ENCODE measurements at regions not wholly inside any gene's neighbourhood (a gene's known extent, or its start where the extent isn't known, plus 50 kb on each side); places are given as distances from the start of the nearest gene placed in this dataset.

GRCh38 chr11:42593441-42593840 is 718.4 kb upstream of the API5 start:
- no peak for DNase-seq (ENCODE audit: low spot score)

DNA sequence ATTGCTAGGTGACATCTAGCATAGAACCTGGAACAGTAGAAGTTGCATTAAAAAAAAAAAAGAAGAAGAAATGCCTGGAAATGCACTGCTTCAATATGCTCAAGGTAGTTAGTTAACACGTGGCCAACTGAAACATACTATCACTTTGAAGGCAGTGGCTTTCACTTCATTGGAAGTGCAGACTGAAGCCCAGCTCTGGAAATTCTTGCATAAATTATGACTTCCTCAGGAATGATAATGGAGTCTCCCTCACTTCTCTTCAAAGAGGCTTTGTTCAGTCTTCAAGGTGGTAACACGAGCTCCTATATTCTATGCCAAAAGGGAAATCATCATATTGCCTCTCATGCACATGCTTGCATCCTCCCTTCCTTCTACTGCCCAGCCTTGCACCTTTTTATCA is 715.9 kb upstream of the API5 start:
- no peak for DNase-seq (ENCODE audit: low spot score)

- no peak for DNase-seq (ENCODE audit: low spot score)
Observed at GRCh38 chr11:42596576-42597145, 715.1 kb upstream of the API5 start.

GRCh38 chr11:42598341-42598740 is 713.5 kb upstream of the API5 start:
- no peak for DNase-seq (ENCODE audit: low spot score)

GRCh38 chr11:42620796-42621195 is 691.0 kb upstream of the API5 start:
- no peak for DNase-seq (ENCODE audit: low spot score)

DNA sequence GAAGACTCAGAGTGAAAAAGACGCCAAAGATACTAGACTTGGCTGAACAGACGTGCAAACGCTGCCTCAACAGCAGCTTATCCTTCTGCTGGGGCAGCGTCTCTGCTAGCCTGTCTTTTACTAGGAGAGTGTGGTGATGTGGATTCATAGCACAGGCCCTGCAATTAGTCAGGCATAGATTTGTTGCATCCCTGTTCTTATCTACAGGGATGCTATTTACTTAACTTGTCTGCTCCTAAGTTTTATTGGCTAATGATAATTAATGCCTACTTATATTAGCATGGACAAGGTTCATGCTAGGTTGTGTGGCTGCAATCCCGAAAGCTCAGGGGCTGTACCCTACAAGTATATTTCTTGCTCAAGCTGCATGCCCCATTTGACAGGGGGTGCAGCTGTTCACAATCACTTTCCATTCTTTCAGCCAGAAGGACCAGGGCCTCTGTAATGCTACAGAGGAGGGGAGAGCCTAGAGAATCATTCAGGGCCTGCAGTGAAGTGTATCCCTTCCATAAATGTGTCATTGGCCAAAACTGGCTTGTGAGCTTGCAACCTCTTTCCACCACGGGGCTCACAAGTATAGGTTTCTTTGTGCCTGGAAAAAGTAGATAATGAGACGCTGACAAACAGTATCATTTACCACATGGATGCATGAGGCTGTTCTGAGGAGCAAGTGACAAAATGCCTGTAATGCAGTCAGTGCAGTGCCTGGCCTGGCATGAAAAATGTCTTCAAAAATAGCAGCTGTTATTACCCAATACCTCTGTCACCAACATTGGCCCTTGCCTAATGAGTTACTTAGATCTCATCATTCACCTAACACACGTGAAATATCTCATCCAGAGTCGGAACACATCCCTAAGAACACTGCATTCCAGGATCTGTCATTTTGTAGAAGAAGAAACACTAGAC is 685.8 kb upstream of the API5 start:
- no peak for DNase-seq (ENCODE audit: low spot score)

DNA sequence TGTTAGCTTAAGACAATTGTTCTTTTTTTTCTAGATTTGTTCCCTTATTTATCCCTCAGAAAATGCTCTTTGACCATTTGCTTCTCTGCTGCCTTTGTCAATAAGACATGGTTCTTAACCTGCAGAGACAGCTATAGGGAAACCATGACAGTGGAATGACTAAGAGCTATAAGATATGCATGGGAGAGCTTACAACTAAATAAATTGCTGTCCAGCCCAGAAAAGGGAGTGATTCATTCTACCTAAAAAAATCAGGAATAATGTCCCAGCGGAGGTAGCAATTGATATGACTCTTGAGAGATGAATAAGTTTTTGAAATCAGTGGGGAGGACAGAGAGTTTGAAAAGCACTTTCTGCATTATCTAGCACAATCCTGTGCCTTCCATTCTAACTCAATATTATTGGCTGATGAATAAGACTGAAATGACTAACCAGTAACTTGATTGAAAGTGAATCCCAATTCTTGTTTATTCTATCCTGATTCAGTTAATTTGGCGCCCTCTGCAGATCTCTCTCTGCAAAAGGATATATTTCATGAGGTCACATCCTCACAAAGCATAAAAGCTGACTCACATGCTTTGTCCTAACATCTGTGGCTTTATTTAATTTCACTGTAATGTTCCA is 680.5 kb upstream of the API5 start:
- DNase-seq (ENCODE audit: low spot score) = no peak

- DNase-seq (ENCODE audit: low spot score) = no peak
Observed at GRCh38 chr11:42646959-42647358, 664.8 kb upstream of the API5 start.

- DNase-seq (ENCODE audit: low spot score) = no peak
Observed at GRCh38 chr11:42647993-42648392, 663.8 kb upstream of the API5 start.

DNA sequence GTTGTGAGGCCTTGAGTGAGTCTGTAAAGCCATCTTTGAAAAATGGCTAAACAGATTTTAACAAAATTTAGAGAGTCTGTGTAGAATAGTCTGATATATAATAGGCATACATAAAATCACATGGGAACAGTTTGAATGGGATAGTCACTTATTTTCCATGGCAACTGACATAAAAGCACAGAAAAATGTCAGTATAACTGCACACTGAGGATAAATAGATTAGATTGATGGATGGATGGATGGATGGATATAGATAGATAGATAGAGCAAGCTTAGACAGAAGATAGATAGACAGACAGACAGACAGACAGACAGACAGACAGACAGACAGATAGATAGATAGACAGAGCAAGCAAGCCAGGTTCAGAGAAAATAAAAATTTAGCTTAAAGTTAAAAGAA is 660.2 kb upstream of the API5 start:
- no peak for DNase-seq (ENCODE audit: low spot score)

DNA sequence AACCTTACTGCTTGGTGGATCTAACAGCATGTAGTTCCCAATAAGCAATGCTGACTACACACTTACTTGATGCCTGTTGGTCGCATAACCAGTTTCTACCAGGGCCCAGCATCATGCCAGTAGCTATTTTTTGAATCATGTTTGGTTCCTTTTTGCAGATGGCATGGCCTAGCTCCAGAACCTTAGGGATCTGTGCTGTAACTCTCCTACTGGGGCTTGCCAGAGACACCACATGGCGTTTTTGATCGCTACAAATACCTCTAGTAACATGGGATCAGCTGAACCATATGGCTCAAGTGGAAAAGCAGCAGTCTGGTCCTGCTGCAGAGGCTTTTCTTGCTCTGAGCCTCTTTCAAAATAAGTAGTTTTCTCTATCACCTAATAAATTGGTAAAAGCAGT is 654.6 kb upstream of the API5 start:
- no peak for DNase-seq (ENCODE audit: low spot score)

GRCh38 chr11:42661942-42662341 is 649.9 kb upstream of the API5 start:
- no peak for DNase-seq (ENCODE audit: low spot score)

DNA sequence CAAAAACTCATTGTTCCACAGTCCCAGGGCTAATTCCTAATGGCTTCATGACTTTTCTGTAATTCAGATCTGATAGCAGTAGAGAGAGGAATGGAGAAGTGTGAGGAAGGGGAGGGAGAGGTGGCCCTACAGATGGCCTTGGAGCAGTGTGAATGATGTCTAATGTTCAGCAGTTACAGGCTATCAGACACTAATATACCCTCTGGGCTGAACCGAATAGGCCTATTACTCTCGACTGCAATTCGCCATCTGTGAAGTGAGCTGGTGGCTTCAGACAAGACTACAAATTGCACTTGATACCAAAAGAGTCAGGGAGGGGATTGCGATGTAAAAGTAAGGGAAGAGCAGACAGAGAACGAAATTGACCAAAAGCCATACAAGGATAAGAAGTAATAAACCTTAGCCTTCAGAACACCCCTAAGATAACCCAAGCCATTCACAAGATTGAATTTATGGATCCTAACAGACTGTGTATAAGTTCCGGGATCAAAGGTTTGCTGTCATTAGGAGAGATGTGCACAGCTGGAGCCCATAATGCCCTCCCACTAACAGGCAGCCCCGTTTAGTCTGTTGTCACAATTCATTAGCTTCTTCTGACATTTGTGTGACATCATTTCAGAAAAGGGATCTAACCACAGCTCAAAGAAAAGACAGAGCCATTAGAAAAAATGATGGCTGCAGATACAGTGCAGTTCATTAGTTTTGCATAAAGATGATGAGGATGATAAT is 642.4 kb upstream of the API5 start:
- no peak for DNase-seq (ENCODE audit: low spot score)

DNA sequence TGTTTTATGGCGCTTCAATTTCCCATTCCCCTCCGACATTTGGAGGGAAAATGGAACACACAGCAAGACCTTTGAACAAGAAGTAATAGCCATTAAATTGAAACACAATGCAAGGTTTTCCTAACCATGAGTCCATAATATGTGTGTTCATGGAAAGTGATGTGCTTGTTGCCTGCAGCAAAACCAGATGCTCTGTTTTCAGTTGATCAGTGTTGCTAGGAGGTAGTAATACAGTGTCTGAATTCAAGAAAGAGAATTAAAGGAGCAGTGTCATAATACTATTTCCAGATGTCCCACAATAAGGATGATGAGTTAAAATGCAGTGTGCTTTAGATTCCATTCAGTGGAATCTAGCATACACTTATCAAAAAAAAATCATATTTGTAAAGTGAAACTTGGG is 637.4 kb upstream of the API5 start:
- DNase-seq (ENCODE audit: low spot score) = no peak

- no peak for DNase-seq (ENCODE audit: low spot score)
Observed at GRCh38 chr11:42707541-42707940, 604.3 kb upstream of the API5 start.

GRCh38 chr11:42709216-42709615 is 602.6 kb upstream of the API5 start:
- DNase-seq (ENCODE audit: low spot score) = no peak

DNA sequence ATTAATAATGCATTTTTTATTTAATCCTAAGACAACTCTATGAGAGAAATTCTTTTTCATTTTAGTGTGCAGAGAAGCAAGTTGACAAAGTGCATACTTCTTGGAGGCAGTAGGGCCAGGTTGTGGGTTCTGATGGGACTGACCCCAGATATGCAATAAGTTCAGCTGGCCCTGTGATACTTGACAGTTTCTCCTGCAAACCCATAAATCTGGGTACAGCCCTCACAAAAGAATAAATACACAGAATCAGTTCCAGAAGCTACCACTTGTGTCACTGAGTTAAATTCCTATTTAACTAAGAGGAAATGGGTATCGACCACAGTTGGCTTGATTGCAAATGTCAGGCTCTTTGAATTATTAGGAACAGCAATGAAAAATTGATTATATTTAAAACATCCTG is 598.5 kb upstream of the API5 start:
- no peak for DNase-seq (ENCODE audit: low spot score)

- no peak for DNase-seq (ENCODE audit: low spot score)
Observed at GRCh38 chr11:42713753-42714152, 598.0 kb upstream of the API5 start.

DNA sequence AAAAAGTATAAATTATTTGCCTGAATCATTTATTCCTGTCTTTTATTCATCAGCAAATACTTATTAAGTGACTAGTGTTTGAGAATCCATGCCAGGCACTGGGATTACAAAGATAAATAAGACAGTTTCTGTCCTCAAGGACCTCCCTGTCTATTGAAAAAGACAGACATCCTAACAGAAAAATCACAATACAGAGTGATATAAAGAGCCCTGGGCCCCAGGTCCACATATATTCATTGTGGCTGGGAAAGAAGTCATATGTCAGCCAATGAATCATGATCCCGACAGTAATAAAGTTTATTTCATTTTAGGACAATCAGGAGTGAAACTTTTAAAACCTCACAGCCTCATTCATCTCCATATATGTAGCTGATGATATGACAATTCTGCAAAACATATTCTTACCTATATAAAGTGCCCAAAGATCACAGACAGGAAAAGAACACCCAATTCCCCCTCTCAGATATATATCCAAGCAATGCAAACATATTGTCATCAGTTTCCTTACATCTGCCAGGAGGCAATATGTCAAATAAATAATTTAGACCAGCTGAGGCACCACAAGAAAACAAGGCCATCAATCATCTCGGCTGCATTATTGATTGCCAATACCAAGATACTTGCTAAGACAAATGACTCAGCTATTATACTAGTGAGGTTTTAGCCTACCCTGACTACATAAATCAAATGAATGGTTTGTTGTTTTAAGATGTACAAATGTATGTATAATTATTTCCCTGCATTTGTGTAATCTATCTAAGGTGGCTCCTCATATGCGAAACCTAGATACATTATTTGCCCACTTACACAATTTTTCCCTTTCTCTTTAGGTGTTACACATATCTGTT is 590.9 kb upstream of the API5 start:
- DNase-seq (ENCODE audit: low spot score) = no peak

DNA sequence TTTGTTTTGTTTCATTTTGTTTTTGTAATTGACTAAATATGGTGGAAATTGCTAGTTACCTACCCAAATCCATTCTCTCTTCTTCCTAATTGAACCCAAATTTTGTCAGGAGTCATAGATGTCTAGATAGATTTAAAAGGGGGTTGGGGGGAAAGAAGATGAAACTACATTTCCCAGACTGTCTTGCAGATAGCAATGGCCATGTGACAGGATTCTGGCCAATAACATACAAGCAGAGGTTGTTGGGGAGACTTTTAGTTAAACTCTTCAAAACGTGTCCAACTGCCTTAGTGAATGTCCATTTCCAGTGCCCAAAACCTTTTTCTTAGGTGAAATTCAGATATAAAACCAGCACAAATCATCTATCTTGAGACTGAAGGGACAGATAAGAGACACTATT is 583.9 kb upstream of the API5 start:
- no peak for DNase-seq (ENCODE audit: low spot score)

DNA sequence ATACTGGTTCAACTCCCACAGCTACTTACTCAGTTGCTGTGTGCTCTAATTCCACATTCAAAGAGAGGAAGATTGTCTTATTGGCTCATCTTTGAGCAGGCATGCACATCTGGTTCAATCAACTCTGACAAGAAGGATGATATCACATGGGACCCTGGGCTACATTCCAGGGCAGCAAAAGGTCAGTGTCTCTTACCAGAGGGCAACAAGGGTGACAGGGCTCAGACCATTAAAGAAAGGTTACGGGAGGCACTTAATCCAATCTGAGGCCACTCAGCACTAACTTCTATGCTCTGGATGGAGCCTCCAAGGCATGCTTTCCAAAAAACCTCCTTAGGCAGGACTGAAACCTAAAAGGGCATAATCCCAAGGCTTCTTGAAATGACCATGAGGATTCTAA is 549.4 kb upstream of the API5 start:
- no peak for DNase-seq (ENCODE audit: low spot score)

GRCh38 chr11:42764936-42765335 is 546.9 kb upstream of the API5 start:
- no peak for DNase-seq (ENCODE audit: low spot score)
